CD4-positive, alpha-beta T cell treated with Interleukin-4 for 1 hour (primary cell): ENCODE measurements at regions not wholly inside any gene's neighbourhood (a gene's known extent, or its start where the extent isn't known, plus 50 kb on each side); places are given as distances from the start of the nearest gene placed in this dataset.

Experiments
- DNase-seq, 2 donors: peaks; one replicate each; pipeline ENCODE4 v3.0.0-alpha.2; 2020 to 2022

GRCh38 chr21:35233756-35234155 is 184.7 kb upstream of the RUNX1 start:
- DNase-seq: no peak

DNA sequence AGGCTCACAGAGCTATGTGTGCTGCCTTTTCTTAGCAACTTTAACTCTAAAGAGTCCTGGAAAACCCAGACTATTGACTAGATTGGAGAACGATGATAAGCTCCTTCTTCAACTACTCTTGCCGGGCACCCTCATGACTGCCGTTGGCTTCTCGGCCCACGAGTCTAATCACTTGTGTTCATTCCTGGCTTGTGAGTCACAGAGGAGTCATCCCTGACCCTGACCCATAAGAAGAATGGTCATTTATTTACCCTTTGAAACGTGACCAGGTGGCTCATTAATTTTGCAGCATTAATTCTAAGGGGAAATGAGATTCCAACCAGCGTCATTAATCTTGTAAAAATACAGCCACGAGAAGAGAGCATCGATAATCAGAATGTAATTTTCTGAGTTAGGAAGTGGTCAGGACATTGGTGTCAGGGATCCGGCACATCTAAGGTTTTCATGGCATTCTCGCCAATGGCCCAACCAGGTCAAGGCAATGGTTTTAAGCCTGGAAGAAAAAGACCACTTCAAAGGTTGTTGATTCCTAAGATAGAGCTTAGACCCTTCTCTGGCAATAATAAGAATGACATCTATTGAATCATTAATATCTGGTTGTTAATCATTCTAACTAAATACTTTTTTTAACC is 183.6 kb upstream of the RUNX1 start:
- DNase-seq: no peak

- DNase-seq: no peak
These were observed 182.0 kb upstream of the RUNX1 start for GRCh38 chr21:35231090-35231489.

DNA sequence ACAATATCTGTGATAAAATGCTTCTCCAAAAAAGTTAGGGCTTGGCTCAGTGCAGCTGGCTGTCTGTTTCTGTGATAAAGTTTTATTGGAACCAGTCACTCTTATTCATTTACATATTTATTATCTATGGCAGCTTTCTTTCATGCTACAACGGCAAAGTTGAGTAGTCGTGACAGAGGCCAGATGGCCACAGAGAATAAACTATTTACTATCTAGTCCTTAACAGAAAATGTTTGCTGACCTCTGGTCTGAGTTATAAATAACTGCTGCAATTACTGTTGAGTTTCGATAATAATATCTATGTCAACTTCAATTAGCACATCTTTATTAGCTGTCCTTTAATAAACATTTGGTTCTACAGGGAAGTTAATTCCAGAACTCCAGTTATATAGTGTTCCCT is 180.2 kb upstream of the RUNX1 start:
- DNase-seq: no peak

- DNase-seq: peak in 1 of 2 donors; percentile 22
These were observed 178.7 kb upstream of the RUNX1 start for GRCh38 chr21:35227786-35228185.

- DNase-seq: peak; percentile 51 to 64
These were observed 178.1 kb upstream of the RUNX1 start for GRCh38 chr21:35226968-35227744.

GRCh38 chr21:35226328-35226727 is 177.2 kb upstream of the RUNX1 start:
- DNase-seq: no peak

DNA sequence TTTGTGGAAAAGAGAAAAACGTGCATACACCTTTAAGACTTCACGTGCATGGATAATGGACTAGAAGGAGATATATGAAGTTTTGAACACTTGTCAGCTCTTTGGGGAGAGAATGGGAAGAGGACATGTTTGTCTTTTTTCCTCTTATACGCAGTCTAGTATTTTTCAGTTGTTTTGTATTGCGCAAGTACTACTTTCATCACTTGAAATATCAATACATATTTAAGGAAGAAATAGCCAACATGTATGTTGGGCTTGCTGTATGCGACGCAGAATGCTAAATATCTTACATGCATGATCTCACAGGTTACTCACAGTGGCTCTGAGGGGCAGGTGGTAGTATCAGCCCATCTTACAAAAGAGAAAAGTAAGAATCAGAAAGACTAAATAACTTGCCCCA is 176.5 kb upstream of the RUNX1 start:
- no peak for DNase-seq

DNA sequence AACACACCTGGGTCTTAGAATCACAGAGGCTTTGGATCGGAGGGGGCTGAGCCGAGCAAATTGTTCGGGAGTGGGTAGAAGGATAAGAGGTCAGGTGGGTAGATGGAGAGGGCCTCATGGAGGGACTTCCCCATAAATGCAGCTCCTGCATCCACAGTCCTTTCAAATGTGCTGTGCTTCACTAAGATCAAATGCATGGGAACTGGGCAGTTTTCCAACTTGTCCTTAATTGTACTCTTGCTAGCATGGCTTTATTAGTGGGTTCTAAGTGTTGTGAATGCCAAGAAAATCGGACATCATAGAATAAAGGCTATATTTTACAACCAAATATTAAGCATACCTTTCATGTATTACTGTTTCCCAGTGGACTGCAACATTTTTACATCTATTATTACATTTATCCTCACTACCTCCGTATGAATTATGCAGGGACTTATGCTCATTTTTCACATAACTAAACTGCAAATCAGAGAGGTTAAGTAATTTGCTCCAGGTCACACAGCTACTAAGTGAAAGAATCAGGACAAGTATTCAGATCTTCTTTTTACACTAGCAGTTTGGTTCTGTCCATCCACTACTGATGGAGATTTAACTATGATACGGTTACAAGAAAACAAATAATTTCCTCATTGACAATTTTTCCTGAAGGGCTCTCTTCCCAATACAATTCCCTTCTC is 174.5 kb upstream of the RUNX1 start:
- DNase-seq: no peak

GRCh38 chr21:35222541-35222941 is 173.4 kb upstream of the RUNX1 start:
- peak in 1 of 2 donors; percentile 32 for DNase-seq

- DNase-seq: no peak
These were observed 172.9 kb upstream of the RUNX1 start for GRCh38 chr21:35222021-35222420.

- no peak for DNase-seq
These were observed 171.2 kb upstream of the RUNX1 start for GRCh38 chr21:35220301-35220700.

- no peak for DNase-seq
These were observed 170.6 kb upstream of the RUNX1 start for GRCh38 chr21:35219719-35220118.

GRCh38 chr21:35219291-35219690 is 170.2 kb upstream of the RUNX1 start:
- no peak for DNase-seq

- no peak for DNase-seq
These were observed 168.5 kb upstream of the RUNX1 start for GRCh38 chr21:35217504-35218060.

DNA sequence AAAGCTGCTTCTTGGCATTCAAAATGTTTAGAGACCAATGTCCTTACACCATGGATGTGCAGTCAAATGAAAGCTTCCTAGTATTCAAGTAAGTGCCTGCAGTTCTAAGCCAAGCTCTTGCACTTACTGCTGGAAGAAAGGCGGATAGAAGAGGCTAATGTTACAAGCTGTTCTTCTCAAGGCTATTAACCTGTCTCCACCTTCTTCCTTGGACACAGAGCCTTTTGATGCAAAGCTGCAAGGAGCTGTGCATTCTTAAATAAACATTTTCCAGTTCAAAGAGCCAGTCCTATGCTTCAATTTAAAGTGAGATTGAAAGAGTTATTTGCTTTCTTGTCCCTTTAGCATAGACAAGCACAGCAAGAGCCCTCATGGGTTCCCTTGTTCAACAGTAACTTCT is 167.9 kb upstream of the RUNX1 start:
- DNase-seq: no peak

- no peak for DNase-seq
These were observed 166.8 kb upstream of the RUNX1 start for GRCh38 chr21:35215870-35216269.

GRCh38 chr21:35212393-35213127 is 163.5 kb upstream of the RUNX1 start:
- no peak for DNase-seq

DNA sequence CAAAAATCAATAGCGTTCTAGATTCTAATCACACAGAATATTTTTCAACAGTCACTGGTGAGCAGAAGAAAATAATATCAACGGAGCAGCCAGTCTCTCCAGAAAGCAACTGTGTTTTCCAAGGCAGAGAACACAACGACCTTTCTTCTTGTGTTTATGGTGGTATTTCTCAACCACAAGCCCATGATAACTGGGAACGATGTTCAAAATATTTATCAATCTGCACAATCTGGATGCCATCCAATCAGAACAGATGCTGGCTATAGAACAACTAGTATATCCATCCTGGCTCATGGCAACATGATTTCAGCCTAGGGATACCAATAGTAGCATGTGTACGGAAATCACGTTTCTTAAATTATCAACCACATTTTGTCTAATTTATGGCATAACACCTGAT is 162.7 kb upstream of the RUNX1 start:
- no peak for DNase-seq

DNA sequence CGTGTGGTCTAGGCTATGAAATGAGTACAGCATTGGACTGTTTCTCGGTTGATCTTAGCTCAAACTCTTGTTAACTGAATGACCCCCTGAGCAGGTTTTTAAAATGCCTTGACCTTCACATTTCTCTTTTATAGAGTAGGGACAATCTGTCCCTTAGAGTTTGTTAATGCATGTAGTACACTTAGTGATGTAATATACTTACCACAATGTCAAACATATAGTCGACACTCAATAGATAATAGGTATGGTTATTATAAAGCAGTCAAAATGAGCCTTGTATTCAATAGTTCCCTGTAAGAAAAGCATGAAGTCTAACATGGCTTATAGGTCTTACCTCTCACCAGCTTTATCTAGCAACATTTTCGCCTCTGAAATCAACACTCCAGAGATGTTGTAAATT is 161.0 kb upstream of the RUNX1 start:
- no peak for DNase-seq

DNA sequence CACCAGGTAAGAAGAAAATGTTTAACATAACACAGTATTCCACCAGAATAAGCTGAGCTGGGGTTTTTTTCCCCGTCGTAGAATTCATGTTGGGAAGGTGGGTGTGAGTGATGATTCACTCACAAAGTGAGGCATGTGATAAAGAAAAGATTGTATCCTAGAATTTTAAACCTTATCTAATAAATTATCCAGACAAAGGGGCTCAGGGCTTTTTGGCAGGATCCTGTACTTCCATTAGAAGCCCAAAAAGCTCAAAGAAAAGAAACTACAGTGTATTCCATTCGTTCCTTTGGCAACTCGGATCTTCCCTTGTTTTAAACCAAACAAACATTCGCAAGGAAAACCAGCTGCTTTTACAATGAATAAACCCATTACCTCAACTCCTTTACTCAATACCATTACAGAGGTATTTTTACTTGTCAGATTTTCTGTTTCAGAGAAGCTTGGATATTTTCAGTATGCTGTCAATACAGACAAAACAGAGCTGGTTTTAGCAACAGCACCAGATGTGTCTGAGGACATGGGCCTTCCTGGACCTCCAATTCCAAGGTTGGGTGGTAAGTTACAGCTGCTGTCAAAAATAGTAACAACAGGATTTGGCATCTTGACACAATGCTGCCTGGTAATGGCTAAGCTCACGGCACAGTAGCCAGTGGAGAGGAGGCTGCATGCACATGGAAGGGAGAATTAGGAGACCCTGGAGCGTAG is 159.9 kb upstream of the RUNX1 start:
- no peak for DNase-seq

DNA sequence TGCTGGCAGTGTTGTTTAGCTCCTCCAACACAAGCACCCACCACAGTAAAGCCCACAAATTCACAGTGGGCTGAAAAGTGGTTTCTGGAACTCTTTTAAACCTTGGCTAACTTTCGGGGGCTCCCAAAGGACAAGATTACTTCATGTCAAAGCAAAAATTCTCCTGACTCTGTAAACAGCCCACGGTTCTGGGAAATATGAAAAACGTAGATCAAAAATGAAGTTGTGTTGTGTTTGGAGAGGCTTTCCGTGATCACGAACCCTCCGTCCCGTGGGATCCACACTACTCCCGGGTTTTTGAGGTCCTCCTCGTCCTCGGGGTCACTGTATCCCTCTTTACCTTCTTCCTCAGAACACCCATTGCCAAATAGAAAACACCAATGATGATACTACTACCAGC is 159.0 kb upstream of the RUNX1 start:
- no peak for DNase-seq
